Left kidney (tissue), 1 donor: ENCODE measurements at regions not wholly inside any gene's neighbourhood (a gene's known extent, or its start where the extent isn't known, plus 50 kb on each side); places are given as distances from the start of the nearest gene placed in this dataset.

Experiments used
- DNase-seq: peaks from one replicate; pipeline ENCODE4 v3.0.0-alpha.2; 2013

- DNase-seq, result no peak
Measured at GRCh38 chr2:107320881-107321280, 434.9 kb upstream of the ST6GAL2 start.

- DNase-seq, result no peak
Measured at GRCh38 chr2:107322416-107322815, 436.4 kb upstream of the ST6GAL2 start.

GRCh38 chr2:107323946-107324565, 438.1 kb upstream of the ST6GAL2 start:
- no peak for DNase-seq

GRCh38 chr2:107325981-107326786, 440.2 kb upstream of the ST6GAL2 start:
- peak; percentile 13 for DNase-seq

GRCh38 chr2:107334306-107334705, 448.3 kb upstream of the ST6GAL2 start:
- no peak for DNase-seq

GRCh38 chr2:107336526-107336925, 450.6 kb upstream of the ST6GAL2 start:
- DNase-seq, result no peak

DNA sequence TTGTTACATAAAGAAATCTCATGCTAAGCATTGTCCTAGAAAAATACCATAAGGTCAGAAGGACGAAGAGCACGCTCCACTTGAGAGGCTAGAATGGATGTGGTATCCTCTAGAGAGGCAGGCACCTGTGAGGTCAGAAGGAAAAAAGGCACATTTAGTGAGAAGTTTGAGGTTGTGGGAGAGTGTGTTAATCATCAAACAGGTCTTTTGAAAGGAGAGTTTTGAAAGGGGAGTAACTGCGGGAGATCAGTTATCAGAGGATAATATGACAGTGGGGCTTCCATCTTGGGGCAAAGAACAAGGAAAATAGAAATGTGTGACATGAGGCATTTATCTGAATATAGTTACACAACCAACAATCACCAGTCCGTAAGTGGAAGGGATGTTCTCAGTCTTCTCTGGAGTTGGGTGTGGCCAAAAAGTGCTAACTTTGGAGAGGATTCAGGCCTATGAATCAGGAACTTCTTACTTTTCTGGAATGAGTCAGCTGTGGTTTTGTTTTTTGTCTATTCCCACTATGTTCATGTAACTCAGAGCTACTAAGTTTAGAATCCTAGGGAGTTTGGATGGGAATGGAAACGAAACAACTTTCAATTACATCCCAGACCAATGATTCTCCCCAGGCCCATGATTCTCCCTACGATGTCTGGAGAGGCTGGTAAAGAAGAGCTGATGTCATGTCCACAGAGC, 451.4 kb upstream of the ST6GAL2 start:
- DNase-seq, result no peak

GRCh38 chr2:107338059-107338458, 452.1 kb upstream of the ST6GAL2 start:
- DNase-seq, result no peak

GRCh38 chr2:107338571-107338970, 452.6 kb upstream of the ST6GAL2 start:
- no peak for DNase-seq

- DNase-seq, result no peak
Measured at GRCh38 chr2:107340955-107341354, 455.0 kb upstream of the ST6GAL2 start.

- DNase-seq, result no peak
Measured at GRCh38 chr2:107349329-107349728, 463.4 kb upstream of the ST6GAL2 start.

- no peak for DNase-seq
Measured at GRCh38 chr2:107354175-107354574, 468.2 kb upstream of the ST6GAL2 start.

- DNase-seq, result peak; percentile 21
Measured at GRCh38 chr2:107358362-107358761, 468.3 kb upstream of the RGPD4 start.

- no peak for DNase-seq
Measured at GRCh38 chr2:107359021-107359420, 467.7 kb upstream of the RGPD4 start.

- DNase-seq, result no peak
Measured at GRCh38 chr2:107361751-107362381, 464.8 kb upstream of the RGPD4 start.

GRCh38 chr2:107362993-107363392, 463.7 kb upstream of the RGPD4 start:
- DNase-seq, result no peak

DNA sequence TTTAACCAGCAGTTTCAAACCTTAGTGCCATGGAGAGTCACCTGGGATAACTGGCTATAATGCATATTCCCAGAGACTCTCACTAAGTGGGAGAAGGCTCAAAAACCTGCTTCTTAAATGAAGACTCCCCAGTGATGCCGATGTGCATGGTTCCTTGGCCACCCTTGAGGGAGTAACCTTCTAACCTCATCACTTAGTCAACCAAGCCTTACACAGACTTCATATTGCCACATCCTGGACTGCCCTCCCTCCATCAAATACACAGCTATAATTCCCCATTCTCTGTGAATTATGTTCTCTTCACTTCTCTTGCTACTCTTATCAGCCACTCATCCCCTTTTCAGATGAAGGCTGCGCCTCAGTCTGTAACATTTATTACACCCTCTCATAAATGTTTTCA, 462.9 kb upstream of the RGPD4 start:
- DNase-seq, result no peak

DNA sequence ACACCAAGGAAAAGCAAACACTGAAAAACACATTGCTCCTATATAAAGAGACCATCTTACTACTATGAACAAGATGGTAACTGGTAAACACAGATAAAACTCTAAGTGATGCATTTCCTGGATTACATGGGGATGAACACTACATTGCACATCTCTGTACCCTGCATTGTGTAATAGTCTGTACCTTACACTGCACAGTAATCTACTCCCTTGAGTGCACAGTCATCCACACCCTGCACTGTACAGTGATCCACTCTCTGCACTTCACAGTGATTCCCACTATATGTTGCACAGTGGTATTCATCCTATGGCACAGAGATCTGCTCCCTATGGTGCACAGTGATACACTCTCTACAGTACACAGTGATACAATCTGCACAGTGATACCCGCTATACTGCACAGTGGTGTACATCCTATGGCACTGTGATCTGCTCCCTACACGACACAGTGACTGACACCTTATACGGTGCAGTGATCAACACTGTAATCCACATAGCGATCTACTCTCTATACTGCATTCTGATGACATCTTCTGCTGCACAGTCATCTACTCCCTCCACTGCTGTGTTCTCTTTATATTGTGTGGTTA, 462.2 kb upstream of the RGPD4 start:
- DNase-seq, result no peak

DNA sequence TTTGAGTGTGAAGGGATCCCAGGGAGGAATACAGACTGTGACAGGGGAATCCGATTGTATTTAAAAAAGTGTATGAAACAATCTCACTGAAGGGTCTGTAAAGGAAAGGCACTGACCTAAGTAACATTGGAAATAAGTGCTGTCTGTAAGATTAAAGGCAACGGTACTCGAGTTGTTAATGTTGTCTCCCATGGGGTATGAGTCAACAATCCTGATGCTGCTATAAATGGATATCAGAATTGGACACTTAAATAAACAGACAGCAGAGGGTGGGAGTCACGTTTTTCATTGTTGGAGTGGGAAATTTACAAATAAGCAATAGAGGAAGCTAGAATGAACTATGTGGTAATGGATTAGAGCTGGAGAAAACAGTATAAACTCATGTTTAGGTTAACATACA, 452.4 kb upstream of the RGPD4 start:
- DNase-seq, result no peak

- no peak for DNase-seq
Measured at GRCh38 chr2:107376909-107377308, 449.8 kb upstream of the RGPD4 start.

DNA sequence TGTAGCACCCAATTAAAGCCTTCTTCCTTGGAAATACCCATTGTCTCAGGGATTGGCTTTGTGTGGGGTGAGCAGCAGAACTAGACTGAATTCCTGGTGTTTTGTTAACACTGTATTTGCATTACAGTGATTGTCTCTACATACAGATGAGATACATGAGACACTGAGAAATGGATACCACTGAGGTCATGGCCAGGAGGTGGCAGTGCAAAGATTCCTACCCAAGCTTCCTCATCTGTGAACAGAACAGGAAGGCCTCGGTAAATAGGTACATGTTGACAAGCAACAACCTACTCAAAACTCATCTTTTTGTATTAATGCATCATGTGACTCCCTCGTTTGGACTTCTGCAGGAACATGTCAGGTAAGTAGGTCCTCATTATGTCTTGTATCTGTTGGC, 445.8 kb upstream of the RGPD4 start:
- no peak for DNase-seq

GRCh38 chr2:107383691-107384090, 443.0 kb upstream of the RGPD4 start:
- DNase-seq, result no peak
